B cell (primary cell): ENCODE measurements at regions not wholly inside any gene's neighbourhood (a gene's known extent, or its start where the extent isn't known, plus 50 kb on each side); places are given as distances from the start of the nearest gene placed in this dataset.
A peak's percentile ranks its signal among the peaks of the same experiment; 100 is the strongest.

Experiments used
- ATAC-seq: fragments of 200-7000 bp; cut with Tn5 transposase; one replicate; pipeline ENCODE4 v1.10.0; 2021; ENCODE audit warnings: low read depth, mild to moderate bottlenecking, moderate number of reproducible peaks, moderate library complexity
- CTCF ChIA-PET: fragments of 350-600 bp; sonication (Branson Sonifier 250); formaldehyde crosslinking; loops from one replicate; lab custom pipeline; 2021; ENCODE audit warnings: antibody characterized with exemption, inconsistent platforms; lab: Charles Lee
- POLR2A ChIA-PET: fragments of 350-600 bp; sonication (Branson Sonifier 250); formaldehyde crosslinking; loops from one replicate; lab custom pipeline; 2021; ENCODE audit warnings: antibody characterized with exemption; lab: Charles Lee
- DNase-seq: peaks from one replicate; pipeline ENCODE4 v3.0.0; 2013
- H2AFZ ChIP-seq: 2 replicates; pipeline ENCODE4 v1.6.1; 2012; ENCODE audit warnings: mild to moderate bottlenecking, low read depth, low read length; ENCODE audit not compliant: insufficient read depth, poor library complexity, severe bottlenecking
- H3K27ac ChIP-seq, 2 donors: 1 replicate in 1 of 2; 2 replicates in 1 of 2; pipeline ENCODE4 v1.5.1; 2012 to 2013; ENCODE audit warnings: low read length in 2 of 2, mild to moderate bottlenecking in 2 of 2, moderate library complexity in 1 of 2
- H3K27me3 ChIP-seq, 4 experiments: fragments of 200-600 bp in 1 of 4; sonication (generic) in 1 of 4; replicated peaks in 1 of 4; 1 replicate in 2 of 4; 2 replicates in 2 of 4; pipeline versions ENCODE4 v1.6.1 to v1.7.0; 2013 to 2016; ENCODE audit warnings: low read length in 3 of 4, mild to moderate bottlenecking in 2 of 4, mixed read lengths in 1 of 4, moderate library complexity in 1 of 4; ENCODE audit not compliant: insufficient read depth in 4 of 4, control insufficient read depth in 3 of 4; ENCODE audit errors: control extremely low read depth in 1 of 4
- H3K36me3 ChIP-seq, 2 experiments: replicated peaks in 1 of 2; 1 replicate in 1 of 2; 2 replicates in 1 of 2; pipeline versions ENCODE4 v1.6.1 to v1.7.1; 2013; ENCODE audit warnings: low read length in 1 of 2; ENCODE audit not compliant: insufficient read depth in 2 of 2, control insufficient read depth in 1 of 2; ENCODE audit errors: control extremely low read depth in 1 of 2, extremely low read depth in 1 of 2
- H3K4me1 ChIP-seq, 2 donors: fragments of 200-600 bp in 1 of 2; sonication (generic) in 1 of 2; 1 replicate in 1 of 2; 2 replicates in 1 of 2; pipeline versions ENCODE4 v1.5.1 to v1.6.1; 2013 to 2017; ENCODE audit warnings: low read length in 2 of 2; ENCODE audit not compliant: control insufficient read depth in 2 of 2, insufficient read depth in 2 of 2
- H3K4me2 ChIP-seq: replicated peaks from 2 replicates; pipeline ENCODE3; 2012; ENCODE audit warnings: mild to moderate bottlenecking, low read depth, low read length; ENCODE audit not compliant: poor library complexity, severe bottlenecking
- H3K4me3 ChIP-seq, 5 experiments: fragments of 200-600 bp in 1 of 5; sonication (generic) in 1 of 5; 1 replicate in 3 of 5; 2 replicates in 2 of 5; pipeline versions ENCODE4 v1.5.1 to v1.7.0; 2011 to 2016; ENCODE audit warnings: low read length in 4 of 5, mild to moderate bottlenecking in 4 of 5, low read depth in 2 of 5, control low read depth in 1 of 5, moderate library complexity in 1 of 5; ENCODE audit not compliant: insufficient read depth in 1 of 5; ENCODE audit errors: control extremely low read depth in 1 of 5, extremely low read depth in 1 of 5
- H3K79me2 ChIP-seq: fragments of 200-600 bp; sonication (generic); one replicate; pipeline ENCODE4 v1.6.0; 2016; ENCODE audit warnings: low read length; ENCODE audit not compliant: control insufficient read depth, insufficient read depth
- H3K9ac ChIP-seq: fragments of 200-600 bp; sonication (generic); 2 replicates; pipeline ENCODE4 v1.6.1; 2017; ENCODE audit warnings: mild to moderate bottlenecking, low read length, moderate library complexity
- H3K9me3 ChIP-seq, 3 donors: one replicate each; pipeline versions ENCODE4 v1.6.1 to v1.7.1; 2013; ENCODE audit warnings: low read length in 2 of 3; ENCODE audit not compliant: control insufficient read depth in 2 of 3, insufficient read depth in 1 of 3; ENCODE audit errors: control extremely low read depth in 1 of 3
- H4K20me1 ChIP-seq: 2 replicates; pipeline ENCODE4 v1.6.0; 2012; ENCODE audit warnings: mild to moderate bottlenecking, low read length; ENCODE audit not compliant: insufficient read depth, control insufficient read depth, poor library complexity, severe bottlenecking
- H3K27ac Mint-ChIP-seq: one replicate; pipeline ENCODE4 v1.8.0; 2021; ENCODE audit warnings: mixed read lengths
- H3K27me3 Mint-ChIP-seq: one replicate; pipeline ENCODE4 v1.8.0; 2021; ENCODE audit warnings: mixed read lengths
- H3K4me1 Mint-ChIP-seq: one replicate; pipeline ENCODE4 v1.8.0; 2021; ENCODE audit warnings: mixed read lengths
- H3K4me3 Mint-ChIP-seq: one replicate; pipeline ENCODE4 v1.8.0; 2021; ENCODE audit warnings: mixed read lengths
- H3K9me3 Mint-ChIP-seq: one replicate; pipeline ENCODE4 v1.8.0; 2022; ENCODE audit warnings: mixed read lengths; ENCODE audit not compliant: insufficient read depth
- EZH2 ChIP-seq: IDR thresholded peaks from 2 replicates; pipeline ENCODE4 v1.6.1; 2012; ENCODE audit warnings: borderline replicate concordance, low read depth, mild to moderate bottlenecking, moderate library complexity, low read length; ENCODE audit not compliant: insufficient read depth, poor library complexity, severe bottlenecking
- WGBS: methylation state at CpG from one replicate; pipeline ENCODE4 v1.1.5; 2013; ENCODE audit warnings: missing lambda C conversion rate; ENCODE audit not compliant: insufficient coverage; 5-methylcytosine and 5-hydroxymethylcytosine counted together
- intact Hi-C: fragments of 100-400 bp; cut with micrococcal nuclease; formaldehyde crosslinking; loops from one replicate; pipeline ENCODE4 v1.10.0; 2022
- TF ChIP-seq, protein P1 (sequence below): fragments of 200-600 bp; IDR thresholded peaks from one replicate; pipeline ENCODE4 v1.8.0; 2022; ENCODE audit warnings: antibody characterized with exemption, mild to moderate bottlenecking

DNA sequence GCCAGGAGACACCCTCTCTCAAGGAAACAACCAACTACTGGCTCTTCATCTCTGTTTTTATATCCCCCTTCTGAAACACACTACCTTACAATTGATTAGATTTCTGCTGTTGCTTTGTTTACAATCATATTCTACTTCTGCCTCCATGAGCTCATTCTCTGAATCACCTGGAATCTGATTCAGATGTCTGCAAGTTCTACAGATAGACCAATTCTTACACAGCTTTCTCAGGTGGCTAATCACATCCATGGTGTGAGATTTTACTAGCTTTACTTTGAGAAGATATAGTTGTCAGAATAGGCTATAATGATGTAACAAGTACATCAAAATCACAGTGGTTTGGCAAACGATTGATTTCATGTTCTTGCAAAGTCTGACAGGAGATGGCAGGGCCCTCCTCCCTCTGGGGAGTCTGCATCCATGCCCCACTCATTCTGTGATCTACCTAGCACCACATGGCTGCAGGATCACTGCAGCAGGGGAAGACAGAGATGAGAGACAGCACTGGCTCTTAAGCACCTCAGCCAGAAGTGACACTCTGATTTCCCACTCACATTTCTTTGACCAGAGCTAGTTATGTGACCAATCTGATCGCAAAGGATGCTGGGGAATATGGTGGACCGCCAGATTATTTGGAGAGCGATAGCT, 243.7 kb downstream of the FOXO1 start:
- H3K4me3 ChIP-seq: no peak overlapping the region
- peak overlapping the region; percentile 4 for H3K27ac Mint-ChIP-seq
- POLR2A ChIA-PET: interaction anchor here (1.0 kb wide), 1 partner anchor 9 kb away, joined by 3 read pairs; no protein-coding TSS in a partner anchor

DNA sequence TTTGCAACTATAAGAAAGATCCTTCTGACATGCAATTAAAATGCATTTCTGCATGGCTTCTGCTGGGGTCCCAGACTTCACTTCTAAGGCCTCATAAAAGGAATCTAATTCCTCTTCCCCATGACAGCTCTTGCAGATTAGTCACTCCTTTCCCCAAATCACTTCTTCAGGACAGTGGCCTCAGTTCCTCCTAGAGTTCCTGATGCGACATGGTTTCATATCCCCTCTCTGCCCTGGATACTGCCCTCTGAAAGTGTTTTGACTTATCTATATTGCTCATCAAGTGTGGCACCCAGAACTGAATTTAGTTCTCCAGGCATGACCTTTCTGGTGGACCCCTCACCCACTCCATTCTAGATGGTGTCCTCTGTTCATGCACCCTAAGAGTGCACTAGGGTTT, 238.1 kb downstream of the FOXO1 start:
- no peak for TF ChIP-seq EZH2
- TF ChIP-seq, protein P1, sequence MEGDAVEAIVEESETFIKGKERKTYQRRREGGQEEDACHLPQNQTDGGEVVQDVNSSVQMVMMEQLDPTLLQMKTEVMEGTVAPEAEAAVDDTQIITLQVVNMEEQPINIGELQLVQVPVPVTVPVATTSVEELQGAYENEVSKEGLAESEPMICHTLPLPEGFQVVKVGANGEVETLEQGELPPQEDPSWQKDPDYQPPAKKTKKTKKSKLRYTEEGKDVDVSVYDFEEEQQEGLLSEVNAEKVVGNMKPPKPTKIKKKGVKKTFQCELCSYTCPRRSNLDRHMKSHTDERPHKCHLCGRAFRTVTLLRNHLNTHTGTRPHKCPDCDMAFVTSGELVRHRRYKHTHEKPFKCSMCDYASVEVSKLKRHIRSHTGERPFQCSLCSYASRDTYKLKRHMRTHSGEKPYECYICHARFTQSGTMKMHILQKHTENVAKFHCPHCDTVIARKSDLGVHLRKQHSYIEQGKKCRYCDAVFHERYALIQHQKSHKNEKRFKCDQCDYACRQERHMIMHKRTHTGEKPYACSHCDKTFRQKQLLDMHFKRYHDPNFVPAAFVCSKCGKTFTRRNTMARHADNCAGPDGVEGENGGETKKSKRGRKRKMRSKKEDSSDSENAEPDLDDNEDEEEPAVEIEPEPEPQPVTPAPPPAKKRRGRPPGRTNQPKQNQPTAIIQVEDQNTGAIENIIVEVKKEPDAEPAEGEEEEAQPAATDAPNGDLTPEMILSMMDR: no peak
- Mint-ChIP-seq H3K4me1 (peaks cover 54% of the 10 kb centered on the region), H3K27ac (no peak overlapping the region), H3K27me3 (no peaks in the 10 kb centered on the region), H3K9me3 (no peaks in the 10 kb centered on the region), H3K4me3 (no peak overlapping the region)
- DNase-seq (no peak), ATAC-seq (no peak)
- H3K4me3 ChIP-seq: no peak overlapping the region
- H3K4me1 ChIP-seq: peaks cover 55% of the 10 kb centered on the region in 2 donors
- intact Hi-C loops: no loop called here
- H3K27me3 ChIP-seq: no peaks in the 10 kb centered on the region
- no peaks in the 10 kb centered on the region for H3K79me2 ChIP-seq
- WGBS: 83% methylated on average over 1 of the region's 1 CpG
- no peak overlapping the region for H3K4me2 ChIP-seq
- no peaks in the 10 kb centered on the region for H4K20me1 ChIP-seq
- no peak overlapping the region for H2AFZ ChIP-seq
- H3K27ac ChIP-seq: no peak overlapping the region
- ChIA-PET POLR2A (no interaction called here), CTCF (no interaction called here)
- H3K9ac ChIP-seq: no peak overlapping the region
- no peaks in the 10 kb centered on the region for H3K36me3 ChIP-seq
- no peaks in the 10 kb centered on the region for H3K9me3 ChIP-seq

More for the DNA sequence above, 243.7 kb downstream of the FOXO1 start:
- H3K79me2 ChIP-seq: no peaks in the 10 kb centered on the region
- TF ChIP-seq, protein P1: no peak
- TF ChIP-seq EZH2: no peak
- CTCF ChIA-PET: interaction anchor here (1.1 to 1.2 kb wide), 2 partner anchors 9 to 10 kb away, joined by 3 to 4 read pairs; no protein-coding TSS in a partner anchor
- no peak for DNase-seq
- H3K9me3 ChIP-seq: peaks cover 0 to 3% (median 0%) of the 10 kb centered on the region in 3 donors
- H3K4me1 ChIP-seq: peaks cover 9 to 21% of the 10 kb centered on the region in 2 donors
- Mint-ChIP-seq H3K4me1 (peaks cover 22% of the 10 kb centered on the region), H3K27me3 (no peaks in the 10 kb centered on the region), H3K9me3 (no peaks in the 10 kb centered on the region), H3K4me3 (no peak overlapping the region)
- intact Hi-C loops: no loop called here
- no peak overlapping the region for H3K9ac ChIP-seq
- H3K4me2 ChIP-seq: no peak overlapping the region
- no peaks in the 10 kb centered on the region for H3K27me3 ChIP-seq
- H2AFZ ChIP-seq: no peak overlapping the region
- no peaks in the 10 kb centered on the region for H3K36me3 ChIP-seq
- ATAC-seq: no peak
- no peak overlapping the region for H3K27ac ChIP-seq
- no peaks in the 10 kb centered on the region for H4K20me1 ChIP-seq
- 83% methylated on average over 3 of the region's 4 CpGs for WGBS
